HG03442 (cell line): ENCODE measurements at regions not wholly inside any gene's neighbourhood (a gene's known extent, or its start where the extent isn't known, plus 50 kb on each side); places are given as distances from the start of the nearest gene placed in this dataset.

Experiments used
- ATAC-seq: cut with Tn5 transposase; IDR thresholded peaks from one replicate; pipeline ENCODE4 v1.9.1; 2021; ENCODE audit warnings: mild to moderate bottlenecking, moderate library complexity; ENCODE audit not compliant: unreplicated experiment

DNA sequence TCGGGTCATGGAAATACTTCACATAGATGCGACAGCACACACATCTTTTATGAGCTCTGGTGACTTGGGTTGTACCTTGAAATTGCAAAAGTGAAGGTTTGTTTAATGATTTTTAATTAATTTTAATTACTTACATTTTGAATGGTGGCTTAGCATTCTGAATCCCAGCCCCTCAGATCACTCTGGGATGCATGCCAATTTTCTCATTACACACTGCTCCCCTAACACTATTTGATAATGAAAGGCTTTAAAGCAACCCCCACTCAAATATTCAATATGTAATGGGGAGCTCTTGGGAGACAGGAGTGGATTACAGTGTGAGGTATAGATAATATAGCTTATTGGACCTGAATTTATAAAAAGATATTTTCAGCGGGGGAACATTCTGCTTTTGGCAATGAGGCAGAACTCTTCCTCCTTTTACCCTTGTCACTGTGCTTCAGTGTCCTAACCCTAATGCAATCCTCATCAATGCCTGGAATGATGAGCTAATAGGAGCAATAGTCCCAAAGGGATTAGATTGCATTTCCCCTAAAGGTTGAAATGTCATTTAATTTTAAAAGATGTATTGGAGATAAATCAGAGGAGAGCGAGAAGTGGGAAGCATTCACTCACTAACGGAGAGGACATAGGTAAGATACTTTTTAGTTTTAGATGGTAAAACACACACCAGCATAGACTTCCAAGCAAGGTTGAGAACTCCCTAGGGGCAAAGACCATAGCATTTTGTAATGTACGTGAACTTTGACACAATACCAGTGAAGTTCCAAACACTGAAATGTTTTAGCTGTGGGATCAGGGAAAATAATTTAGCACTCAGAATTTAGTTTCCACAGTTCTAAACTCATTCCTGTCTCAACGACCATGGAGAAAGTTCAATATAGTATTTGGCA, 384.1 kb upstream of the PLXNA2 start:
- ATAC-seq = no peak

DNA sequence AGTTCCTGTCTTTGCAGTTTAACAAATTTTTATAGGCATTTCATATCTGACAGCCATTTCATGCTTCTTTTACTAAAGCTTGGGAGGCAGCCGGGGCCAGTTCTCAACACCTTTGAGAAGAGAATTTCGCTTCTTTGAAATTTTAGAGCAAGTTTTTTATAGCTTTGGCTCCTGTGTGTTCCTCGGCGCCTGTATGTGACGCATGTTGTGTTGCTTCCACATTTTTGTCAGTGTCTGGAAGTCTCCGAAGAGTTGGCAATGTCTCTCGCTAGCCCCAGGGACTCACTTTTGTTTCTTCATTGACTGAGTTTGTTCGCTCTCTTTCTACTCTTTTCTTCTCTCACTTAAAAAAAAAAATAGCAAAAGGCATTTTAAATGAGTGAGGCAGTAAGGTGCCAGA, 386.9 kb upstream of the PLXNA2 start:
- ATAC-seq = no peak

DNA sequence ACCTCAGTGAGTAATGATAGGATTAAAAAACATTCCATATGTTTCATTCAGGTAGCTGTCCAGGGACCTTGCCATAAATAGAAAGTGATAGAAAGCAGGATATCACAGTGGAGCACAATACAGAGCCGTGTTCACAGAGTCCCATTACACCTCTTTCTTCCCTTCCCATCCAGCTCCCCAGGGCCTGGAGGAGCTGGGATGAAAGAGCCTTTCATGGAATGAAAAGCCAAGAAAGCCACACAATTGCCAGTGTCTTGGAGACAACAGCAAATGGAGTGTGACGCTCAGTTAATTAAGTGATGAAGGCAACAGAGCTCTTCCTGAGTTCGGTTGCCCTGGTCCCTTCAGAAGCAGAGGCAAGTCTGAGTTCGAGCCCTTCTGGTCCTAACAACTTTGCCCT, 387.3 kb upstream of the PLXNA2 start:
- ATAC-seq = no peak

DNA sequence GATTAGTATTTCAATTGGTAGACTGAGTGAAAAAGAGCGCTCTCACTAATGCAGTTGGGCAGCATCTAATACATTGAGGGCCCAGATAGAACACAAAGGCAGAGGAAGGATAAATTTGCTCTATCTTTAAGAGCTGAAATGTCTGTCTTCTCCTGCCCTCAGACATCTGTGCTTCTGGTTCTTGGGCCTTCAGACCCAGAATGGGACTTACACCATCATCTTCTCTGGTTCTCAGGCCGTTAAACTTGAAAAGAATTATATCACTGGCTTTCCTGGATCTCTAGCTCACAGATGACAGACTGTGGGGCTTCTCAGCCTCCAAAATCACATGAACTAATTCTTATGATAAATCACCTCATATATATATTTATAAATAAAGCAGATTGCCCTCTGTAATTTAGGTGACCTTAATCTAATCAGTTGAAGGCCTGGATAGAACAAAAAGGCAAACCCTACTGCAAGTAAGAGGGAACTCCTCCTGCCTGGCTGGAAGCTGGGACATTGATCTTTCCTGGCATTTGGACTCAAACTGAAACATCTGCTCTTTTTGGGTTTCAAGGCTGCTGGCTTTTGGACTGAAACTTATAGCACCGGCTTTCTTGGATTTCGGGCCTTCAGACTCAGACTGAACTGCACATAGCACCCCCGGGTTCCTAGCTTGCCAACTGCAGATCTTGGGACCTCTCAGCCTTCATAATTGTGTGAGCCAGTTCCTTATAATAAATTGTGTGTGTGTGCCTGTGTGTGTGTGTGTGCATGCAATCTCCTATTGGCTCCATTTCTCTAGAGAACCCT, 390.4 kb upstream of the PLXNA2 start:
- ATAC-seq = no peak

DNA sequence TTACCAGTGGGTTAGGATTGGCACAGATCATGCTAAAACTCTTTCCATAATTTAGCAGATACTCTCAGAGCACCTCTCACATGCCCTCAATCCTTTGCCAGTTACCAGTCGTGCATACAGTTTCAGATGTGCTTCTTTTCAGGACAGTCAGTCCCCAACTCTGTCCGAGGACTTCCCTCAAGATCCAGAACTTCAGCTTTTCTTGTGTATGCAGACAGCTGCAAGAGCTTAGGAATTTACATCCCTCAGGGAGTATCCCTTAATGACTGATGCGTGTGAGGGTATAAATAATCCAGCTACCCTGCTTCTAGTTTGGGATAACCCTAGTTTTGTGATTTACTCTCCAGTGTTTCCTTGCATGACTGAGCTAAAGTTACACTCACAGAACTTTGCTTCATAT, 393.0 kb upstream of the PLXNA2 start:
- ATAC-seq = no peak

DNA sequence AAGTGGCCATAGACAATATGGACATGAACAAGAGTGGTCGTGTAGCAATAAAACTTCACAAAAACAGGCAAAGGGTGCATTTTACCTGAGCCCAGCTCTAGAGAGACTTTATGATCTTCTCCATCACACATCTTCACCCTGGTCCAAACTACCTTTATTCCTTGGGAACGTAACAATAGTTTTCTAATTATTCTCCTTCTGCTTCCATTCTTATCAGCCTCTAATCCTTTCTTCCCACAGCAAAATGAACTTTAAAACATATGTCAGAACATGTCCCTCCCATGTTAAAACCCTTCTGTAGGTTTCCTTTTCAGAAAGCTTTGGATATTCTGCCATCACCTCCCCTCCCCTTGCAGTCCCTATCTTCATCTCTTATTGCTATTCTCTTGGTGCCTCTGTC, 395.2 kb upstream of the PLXNA2 start:
- ATAC-seq = no peak

DNA sequence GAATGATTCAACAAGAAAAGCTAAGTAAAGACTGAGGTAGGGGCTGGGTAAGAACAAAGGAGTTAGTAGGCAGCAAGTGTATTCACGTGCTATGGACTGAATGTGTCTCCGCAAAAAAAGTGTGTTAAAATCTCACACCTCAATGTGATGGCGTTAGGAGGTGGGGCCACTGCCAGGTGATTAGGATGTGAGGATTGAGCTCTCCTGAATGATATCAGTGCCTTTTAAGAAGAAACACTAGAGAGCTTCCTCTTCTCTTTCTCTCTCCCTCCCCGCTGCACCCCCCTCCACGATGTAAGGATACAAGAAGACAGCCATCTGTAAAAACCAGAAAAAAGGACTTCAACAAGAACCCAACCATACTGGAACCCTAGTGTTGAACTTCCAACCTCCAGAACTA, 396.1 kb upstream of the PLXNA2 start:
- no peak for ATAC-seq

DNA sequence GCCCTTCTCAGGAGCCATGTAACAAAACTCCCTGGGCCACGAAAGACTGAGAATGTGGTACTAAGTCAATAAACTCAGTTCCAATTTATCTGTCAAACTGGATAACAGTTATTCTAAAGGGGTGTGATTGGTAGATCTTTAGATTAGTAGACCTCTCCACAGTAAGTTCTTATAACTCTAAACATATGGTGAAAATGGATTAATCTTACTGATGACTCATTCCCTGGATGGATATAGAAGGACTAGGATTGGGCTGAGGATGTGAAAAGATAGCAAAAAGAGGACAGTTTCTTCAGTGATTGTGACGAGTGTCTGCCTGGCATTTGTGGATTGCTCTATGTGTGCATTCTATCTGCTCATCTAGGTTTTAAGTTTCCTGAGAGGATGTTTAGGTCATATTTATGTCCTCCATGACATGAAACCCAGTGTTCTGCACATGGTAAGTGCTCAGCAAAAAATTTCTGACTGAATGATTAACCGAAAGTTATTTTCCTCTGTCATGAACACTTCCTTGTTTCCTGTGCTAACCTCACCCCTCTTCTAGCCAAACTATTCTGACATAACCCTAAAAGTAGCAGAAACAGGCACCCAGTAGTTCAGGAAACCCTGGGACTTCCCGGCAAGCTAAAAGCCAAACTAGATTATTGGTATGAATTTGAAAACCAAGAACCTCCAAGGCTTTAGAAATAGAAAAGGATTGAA, 397.5 kb upstream of the PLXNA2 start:
- no peak for ATAC-seq

DNA sequence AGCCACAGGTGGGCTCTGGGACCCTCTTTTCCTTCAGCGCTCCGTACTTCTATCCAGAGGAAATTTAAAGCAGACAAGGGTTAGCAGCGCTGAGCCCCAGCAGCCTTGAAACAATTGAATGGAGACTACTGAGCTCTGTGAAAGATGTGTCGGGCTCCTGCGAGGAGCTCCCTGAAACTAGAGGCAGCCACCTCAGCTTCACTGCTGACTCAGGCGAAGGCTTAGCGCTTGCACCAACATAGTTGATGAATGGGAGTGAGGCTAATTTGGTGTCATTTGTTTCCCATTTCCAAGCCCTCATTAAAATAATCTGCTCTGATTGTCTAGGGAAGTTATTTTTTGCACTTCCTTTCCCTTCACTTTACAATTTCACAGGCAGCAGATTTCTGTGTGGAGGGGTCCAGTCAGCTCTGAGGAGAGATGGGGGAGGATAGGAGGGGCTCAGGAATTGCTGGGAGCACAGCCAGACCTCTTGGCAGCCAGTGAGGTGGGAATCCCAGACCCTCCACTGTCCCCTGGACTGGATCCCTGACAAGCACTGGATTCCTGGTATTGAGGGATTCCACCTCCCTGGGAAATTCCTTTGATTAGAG, 398.9 kb upstream of the PLXNA2 start:
- ATAC-seq = no peak

DNA sequence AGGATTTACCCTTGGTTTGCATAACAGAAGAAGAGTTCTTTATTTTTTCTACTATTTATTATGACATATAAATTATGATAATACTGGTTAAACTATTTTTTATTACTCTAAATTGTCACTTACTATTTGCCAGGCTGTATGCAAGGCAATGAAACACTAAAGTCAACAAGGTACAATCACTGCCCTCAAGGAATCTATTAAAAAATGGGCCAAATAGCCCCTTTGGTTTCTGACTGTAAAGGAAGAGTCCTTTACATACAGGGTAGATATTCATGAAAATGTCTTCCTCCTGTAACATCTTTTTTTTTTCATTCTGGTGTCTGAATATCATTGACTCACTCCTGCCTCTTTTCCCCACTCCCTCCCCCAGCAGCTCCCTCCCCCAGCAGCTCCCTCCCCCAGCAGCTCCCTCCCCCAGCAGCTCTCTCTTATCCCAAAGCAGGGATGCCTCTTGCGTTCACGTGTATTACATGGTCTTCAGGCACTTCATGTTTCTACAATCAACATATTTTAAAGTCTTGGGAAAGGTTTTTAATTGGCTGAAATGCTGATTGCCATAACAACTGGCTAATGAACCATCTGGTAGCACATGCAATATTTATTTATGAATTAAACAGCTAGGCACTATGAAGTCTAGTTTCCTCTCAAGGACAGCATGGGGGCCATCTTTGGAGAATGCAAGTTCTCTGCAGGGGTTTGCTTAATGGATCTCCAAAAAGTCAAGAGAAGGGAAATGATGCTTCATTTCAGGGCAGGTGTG, 400.4 kb upstream of the PLXNA2 start:
- no peak for ATAC-seq

DNA sequence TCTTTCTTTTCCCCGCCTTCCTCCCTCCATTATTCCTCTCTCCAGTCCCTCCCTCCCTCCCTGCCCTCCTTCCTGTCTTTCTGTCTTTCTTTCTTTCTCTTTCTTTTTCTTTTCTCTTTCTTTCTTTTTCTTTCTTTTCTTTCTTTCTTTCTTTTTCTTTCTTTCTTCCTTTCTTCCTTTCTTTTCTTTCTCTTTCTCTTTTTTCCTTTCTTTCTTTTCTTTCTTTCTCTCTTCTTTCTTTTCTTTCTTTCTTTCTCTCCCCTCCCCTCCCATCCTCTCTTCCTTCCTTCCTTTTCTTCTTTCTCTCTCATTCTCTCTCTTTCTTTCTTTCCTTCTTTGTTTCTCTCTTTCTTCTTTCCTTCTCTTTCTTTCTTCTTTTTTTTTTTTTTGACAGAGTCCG, 402.2 kb upstream of the PLXNA2 start:
- no peak for ATAC-seq

DNA sequence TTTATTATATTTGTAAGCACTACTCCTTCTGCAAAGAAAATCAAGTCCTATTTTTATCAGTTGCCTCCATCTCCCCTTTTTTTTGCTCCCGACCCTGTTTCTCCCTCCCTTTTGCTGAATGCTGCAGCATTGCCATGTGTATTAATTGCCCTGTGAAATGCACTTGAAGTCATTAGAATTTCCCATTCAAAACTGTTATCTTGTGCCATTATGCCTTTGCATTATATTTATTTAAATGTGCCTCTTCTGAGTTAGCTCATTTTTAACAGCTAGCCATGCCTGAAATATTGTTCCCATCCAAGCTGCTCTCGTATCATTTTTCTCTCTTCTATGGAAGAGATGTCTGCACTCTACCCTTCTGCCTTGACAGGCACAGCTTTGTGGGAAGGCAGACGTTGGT, 404.0 kb upstream of the PLXNA2 start:
- ATAC-seq = no peak

DNA sequence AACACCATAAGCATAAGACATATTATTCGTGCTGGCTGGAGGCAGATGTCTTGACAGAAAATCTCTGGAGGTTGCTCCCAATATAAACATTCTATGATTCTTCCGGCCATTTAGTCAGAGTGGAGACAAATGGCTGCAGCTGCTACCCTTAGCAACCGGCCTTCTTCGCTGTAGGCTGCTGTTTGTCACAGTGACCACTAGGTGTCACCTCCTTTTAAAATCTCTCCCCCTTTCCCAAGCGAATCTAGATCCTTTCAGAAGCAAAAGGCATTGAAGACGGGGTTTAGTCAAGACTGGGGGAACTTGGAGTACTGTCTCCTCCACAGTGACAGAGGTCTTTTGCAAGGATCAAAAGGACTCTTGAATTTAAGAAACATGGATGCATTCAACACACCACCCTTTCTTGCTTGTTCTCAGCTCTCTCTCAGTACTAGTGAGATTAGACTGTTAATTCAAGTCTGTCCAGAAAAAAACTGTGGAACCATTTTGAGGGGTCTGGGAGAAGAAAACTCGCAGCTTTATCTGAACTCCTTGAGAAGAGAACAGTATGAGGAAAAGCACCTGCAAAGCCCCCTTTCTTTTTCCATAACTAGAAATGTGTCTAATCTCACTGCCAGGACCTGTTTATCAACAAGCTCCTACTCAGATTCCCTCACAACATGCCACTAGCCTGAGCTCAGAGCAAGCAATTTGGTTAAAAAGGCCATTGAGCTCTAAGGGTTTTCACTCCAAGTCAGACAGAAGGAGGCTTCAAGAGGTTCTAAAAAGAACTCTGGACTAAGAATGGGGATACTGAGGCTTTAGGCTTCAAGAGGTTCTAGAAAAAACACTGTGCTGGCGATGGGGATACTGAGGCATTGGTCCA, 408.3 kb upstream of the PLXNA2 start:
- peak; percentile 90 for ATAC-seq

DNA sequence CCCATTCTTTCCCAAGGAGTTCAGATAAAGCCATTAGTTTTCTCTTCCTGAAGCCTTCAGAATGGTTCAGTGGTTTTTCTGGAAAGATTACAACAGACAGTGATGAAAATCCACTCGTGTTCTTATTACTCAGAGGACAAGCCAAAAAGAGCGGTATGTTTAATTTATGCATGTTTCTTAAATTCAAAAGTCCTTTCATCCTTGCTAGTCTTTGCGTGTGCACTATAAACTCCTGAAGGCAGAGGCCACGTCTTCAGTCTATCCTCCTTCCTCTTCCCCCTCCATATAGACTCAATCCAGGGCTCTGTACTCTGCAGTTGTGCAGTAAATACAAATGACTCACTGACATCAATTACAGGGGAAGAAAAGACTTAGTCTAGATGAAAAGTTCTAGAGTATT, 409.2 kb upstream of the PLXNA2 start:
- no peak for ATAC-seq

DNA sequence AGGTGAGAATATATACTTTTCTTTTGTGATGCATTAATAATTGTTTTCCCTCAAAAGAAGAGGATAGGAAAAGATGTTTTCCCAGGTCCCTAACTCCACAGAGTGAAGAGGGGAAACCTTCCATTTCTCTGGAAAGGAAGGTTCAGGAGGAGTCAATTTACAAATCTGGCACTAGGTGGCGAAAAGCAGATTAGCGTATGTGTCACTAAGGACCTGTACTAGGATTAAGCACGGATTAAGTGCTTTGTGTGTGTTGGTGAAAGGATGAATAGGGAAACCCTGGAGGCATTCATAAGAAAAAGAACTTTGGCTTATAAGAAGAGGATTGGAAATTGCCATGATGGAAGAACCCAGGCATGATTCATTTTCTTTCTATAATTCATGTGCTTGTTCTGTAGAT, 410.1 kb upstream of the PLXNA2 start:
- no peak for ATAC-seq

DNA sequence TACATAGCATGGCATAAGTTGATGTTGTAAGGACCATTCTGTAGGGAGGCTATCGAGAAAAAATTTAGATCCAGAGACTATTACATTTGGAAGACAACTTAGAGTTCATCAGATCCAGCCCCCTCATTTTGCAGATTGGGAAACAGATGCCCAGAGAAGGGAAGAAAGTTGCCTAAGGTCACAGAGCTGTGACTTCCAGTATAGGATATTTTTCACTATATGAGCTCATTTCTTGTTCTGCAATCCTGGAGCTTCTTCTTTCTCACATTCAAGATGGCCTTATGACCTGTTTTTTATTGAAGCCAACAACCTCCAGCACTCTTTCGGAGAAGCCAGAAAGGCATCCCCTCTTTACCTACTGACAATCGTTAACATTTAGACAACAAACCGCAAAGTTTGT, 421.8 kb upstream of the PLXNA2 start:
- ATAC-seq = no peak

DNA sequence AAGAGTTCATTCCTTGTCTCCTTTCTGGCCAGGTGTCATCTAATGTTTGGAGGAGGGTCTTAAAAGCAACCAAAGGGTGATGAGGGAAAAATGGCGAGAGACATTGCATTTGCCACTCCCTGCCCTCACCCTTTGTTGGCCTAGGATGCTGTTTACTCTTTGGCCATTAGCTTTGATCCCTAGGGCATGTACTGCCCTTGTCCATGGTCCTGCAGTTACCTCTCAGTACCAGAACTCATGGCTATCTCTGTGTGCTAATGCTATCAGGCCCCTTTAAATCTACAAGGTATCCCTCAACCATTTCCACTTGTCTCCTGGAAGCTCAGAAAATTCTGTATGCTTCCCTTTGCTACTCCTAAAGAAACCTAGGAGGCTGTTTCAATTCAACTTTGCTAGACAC, 424.8 kb upstream of the PLXNA2 start:
- ATAC-seq = no peak

DNA sequence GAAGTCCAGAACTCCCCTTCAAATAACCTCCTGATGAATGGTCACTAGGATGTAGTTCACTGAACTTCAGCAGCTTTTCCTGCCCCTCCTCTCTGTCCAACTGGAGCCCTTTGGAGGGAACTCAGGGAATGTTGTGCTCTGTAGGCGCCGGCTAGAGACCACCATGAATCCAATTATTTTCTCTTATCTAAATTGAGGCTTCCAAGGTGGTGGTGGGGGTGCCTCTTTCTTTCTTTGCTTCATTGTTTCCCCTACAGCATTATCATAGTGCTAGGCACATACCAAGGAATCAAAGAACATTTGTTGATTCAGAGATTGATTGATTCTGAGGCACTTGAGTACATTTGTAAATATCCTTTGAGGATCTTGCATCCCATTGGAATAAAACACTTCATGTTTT, 426.6 kb upstream of the PLXNA2 start:
- ATAC-seq = no peak

DNA sequence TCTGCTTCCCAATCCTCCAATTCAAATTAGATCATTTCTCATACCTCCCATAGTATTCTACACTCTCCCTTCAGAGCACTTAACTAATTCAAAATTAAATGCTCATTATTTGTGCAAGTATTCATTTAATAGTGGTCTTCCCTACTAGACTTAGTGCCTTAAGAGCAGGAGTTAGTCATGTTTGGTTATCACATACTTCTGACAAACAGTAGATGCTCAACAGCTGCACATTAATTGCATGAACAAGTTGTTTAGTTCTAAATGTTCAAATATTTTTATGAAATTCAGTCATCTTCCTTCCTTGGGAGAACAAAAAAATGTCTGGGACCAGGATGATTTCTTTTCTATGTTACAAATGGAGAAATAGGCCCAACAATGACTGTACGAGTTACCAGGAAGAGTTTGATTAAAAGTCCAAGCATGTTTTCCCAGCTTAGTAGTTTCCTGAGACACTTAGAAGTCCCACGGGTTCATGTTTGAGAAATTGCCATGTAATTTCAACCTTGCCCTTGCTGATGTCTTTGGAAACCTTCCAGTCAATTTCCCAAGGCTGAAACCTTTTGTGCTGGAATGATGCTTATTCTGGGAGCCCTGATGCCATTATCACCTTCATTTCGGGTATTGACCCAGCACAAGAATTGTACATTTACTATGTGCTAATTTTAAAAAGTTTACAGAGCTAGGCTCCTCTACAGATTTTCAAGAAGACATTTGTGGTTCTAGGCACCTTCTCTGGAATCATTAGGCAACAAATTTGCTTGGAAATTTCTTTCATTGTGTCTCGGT, 437.9 kb upstream of the PLXNA2 start:
- ATAC-seq = no peak
